ENCODE measurements at regions not wholly inside any gene's neighbourhood (a gene's known extent, or its start where the extent isn't known, plus 50 kb on each side); places are given as distances from the start of the nearest gene placed in this dataset.

DNA sequence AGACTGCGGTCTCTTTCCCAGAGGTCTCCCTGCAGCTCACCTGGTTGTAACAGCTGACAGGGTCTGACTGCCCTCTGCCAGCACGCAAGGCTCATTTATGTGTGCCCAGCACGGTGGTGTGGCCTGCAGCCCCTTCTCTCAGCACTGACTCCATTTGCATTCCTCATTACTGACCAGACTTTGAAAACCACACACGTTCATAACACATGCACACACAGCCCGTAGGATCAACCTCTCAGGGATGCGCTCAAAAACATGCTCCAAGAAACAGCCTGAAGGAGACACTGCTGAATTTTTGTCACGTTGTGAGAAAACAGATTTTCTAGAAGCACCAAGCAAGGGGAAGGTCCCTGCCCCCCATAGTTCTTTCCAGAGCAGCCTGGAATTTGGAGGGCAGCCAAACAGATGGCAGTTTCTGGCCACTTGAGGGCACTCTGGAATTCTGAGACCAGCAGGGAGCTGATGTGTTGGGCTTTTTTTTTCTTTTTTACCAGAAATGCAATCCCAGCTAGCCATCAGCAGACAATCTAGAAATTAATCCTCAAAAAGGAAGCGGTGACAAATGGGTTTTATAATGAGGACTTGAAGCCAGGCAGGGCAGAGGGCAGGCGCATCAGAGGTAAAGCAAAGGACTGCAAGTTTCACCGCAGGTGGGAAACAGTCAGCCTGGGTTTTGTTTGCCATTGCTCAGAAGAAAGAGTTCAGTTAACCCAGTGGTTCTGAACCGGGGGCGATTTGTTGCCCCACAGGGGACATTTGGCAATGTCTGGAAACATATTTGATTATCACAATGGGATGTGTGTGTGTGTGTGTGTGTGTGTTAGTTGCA lies 170.5 kb upstream of the PROK2 start:
- intact Hi-C loops (cut with DNase I): loop anchor here in 1 of 2 donors (10.0 kb wide), 1 partner anchor 289 kb away; no protein-coding TSS in a partner anchor
- no peaks in the 10 kb centered on the region for H3K27me3 ChIP-seq
- H3K27ac ChIP-seq: no peak overlapping the region
- H3K4me3 ChIP-seq: no peak overlapping the region
- ATAC-seq (peak; percentile 84 to 95 (median 91)), DNase-seq (peak; percentile 70 to 80 (median 76))
- no peaks in the 10 kb centered on the region for H3K36me3 ChIP-seq
- 30% methylated on average over 11 of the region's 12 CpGs for WGBS (ENCODE audit: insufficient coverage, low coverage, low lambda C conversion rate, missing lambda C conversion rate)
- no peaks in the 10 kb centered on the region for H3K9me3 ChIP-seq
- peaks cover 0 to 6% (median 2%) of the 10 kb centered on the region in 4 donors for H3K4me1 ChIP-seq
- no peak for TF ChIP-seq POLR2A (IDR thresholded peaks at IDR 0.05)
- peak; percentile 69 to 77 (median 75) for TF ChIP-seq CTCF (IDR thresholded peaks at IDR 0.05)

- intact Hi-C loops (cut with DNase I): loop anchor here in 1 of 2 donors (10.0 kb wide), 1 partner anchor 293 kb away; no protein-coding TSS in a partner anchor
These were observed 166.9 kb upstream of the PROK2 start for GRCh38 chr3:71951842-71952241.

DNA sequence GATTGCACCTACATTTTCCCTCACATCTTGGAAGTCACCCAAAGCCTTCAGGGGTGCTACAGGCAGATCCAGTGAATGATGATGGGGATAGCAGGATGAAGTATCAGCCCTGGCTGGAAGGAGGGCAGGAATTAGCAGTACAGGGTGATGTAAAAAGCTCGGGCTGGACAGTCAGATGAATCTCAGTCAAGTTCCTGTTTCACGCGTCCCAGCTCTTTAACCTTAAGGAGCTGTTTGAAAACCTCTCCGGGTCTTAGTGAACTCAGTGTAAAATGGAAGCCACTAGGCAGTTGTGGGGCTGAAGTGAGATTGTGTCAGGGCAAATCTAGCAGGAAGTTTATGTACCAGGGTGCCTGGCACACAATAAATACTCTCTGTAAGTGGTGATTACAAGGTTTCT lies 166.4 kb upstream of the PROK2 start:
- Histone ChIP-seq H3K27ac (no peak overlapping the region), H3K4me3 (no peak overlapping the region), H3K9me3 (no peaks in the 10 kb centered on the region), H3K27me3 (no peaks in the 10 kb centered on the region), H3K4me1 (peaks cover 0 to 6% (median 2%) of the 10 kb centered on the region in 4 donors), H3K36me3 (no peaks in the 10 kb centered on the region)
- DNase-seq (no peak), ATAC-seq (no peak)
- no peak for TF ChIP-seq CTCF (IDR thresholded peaks at IDR 0.05)
- no peak for TF ChIP-seq POLR2A (IDR thresholded peaks at IDR 0.05)
- intact Hi-C loops (cut with DNase I): loop anchor here in 1 of 2 donors (10.0 kb wide), 1 partner anchor 293 kb away; no protein-coding TSS in a partner anchor
- WGBS (ENCODE audit: insufficient coverage, low coverage, low lambda C conversion rate, missing lambda C conversion rate): 41% methylated on average over 4 of the region's 4 CpGs

More at GRCh38 chr3:71951842-71952241, 166.9 kb upstream of the PROK2 start:
- no peak overlapping the region for H3K4me3 ChIP-seq
- no peak for DNase-seq
- H3K27ac ChIP-seq: no peak overlapping the region
- ATAC-seq: no peak
- H3K4me1 ChIP-seq: peaks cover 0 to 6% (median 2%) of the 10 kb centered on the region in 4 donors
- no peak for TF ChIP-seq POLR2A (IDR thresholded peaks at IDR 0.05)
- TF ChIP-seq CTCF (IDR thresholded peaks at IDR 0.05): no peak
- no peaks in the 10 kb centered on the region for H3K36me3 ChIP-seq
- no peaks in the 10 kb centered on the region for H3K27me3 ChIP-seq
- 35% methylated on average over 2 of the region's 4 CpGs for WGBS (ENCODE audit: insufficient coverage, low coverage, low lambda C conversion rate, missing lambda C conversion rate)
- no peaks in the 10 kb centered on the region for H3K9me3 ChIP-seq

DNA sequence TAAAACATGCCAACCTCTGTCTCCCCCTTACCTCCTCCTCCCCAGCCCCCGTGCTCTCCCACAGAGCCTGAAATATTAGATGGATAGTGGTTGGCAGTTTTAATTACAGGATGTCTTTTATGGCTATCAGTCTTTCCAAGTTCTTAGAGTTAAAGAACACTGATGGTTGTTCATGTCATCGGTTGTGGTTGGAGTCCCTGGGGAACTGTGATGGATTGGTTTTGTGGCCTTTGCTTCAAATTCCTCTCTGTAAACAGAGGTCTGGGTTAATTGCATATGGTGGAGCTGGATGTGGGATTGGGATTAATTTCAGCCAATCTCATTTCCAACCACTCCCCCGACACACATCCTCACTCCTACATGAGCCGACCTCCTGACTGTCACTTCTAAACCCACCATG lies 164.5 kb upstream of the PROK2 start:
- DNase-seq (no peak), ATAC-seq (no peak)
- H3K36me3 ChIP-seq: no peaks in the 10 kb centered on the region
- 65% methylated on average over 4 of the region's 4 CpGs for WGBS (ENCODE audit: insufficient coverage, low coverage, low lambda C conversion rate, missing lambda C conversion rate)
- no peaks in the 10 kb centered on the region for H3K27me3 ChIP-seq
- TF ChIP-seq CTCF (IDR thresholded peaks at IDR 0.05): no peak
- TF ChIP-seq POLR2A (IDR thresholded peaks at IDR 0.05): no peak
- H3K9me3 ChIP-seq: no peaks in the 10 kb centered on the region
- no peak overlapping the region for H3K4me3 ChIP-seq
- no peaks in the 10 kb centered on the region for H3K4me1 ChIP-seq
- no peak overlapping the region for H3K27ac ChIP-seq
- intact Hi-C loops (cut with DNase I): no loop called here

All from right lobe of liver (tissue), 6 donors.